ENCODE measurements at regions not wholly inside any gene's neighbourhood (a gene's known extent, or its start where the extent isn't known, plus 50 kb on each side); places are given as distances from the start of the nearest gene placed in this dataset.

DNA sequence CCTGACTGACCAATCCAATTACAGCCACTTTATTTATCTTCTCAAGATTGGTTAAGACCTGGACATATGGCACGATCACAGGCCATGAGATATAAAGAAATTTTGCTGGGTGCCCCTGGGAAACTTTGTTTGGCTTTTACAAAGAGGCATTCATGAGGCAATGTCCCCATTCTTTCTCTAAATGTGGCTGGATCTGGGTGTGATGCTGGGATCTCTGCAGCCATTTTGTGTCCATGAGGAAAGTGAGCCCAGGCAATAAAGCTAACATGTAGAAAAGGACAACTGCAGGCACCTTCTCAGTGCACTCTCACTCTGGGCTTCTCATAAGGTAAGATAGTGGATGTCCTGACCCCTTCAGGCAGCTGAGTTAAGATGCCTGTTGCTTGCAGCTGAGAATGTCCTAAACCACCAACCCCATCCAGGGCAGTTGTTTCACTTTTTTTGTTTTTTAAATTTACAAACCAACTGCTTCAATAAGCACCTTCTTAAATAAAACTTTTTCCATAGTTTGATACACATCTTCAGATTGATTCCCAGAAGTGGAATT, 372.3 kb downstream of the MIAT start:
- no peak for TF ChIP-seq EZH2 (IDR thresholded peaks at IDR 0.05; ENCODE audit: borderline replicate concordance, low read length)
- TF ChIP-seq, protein P1, sequence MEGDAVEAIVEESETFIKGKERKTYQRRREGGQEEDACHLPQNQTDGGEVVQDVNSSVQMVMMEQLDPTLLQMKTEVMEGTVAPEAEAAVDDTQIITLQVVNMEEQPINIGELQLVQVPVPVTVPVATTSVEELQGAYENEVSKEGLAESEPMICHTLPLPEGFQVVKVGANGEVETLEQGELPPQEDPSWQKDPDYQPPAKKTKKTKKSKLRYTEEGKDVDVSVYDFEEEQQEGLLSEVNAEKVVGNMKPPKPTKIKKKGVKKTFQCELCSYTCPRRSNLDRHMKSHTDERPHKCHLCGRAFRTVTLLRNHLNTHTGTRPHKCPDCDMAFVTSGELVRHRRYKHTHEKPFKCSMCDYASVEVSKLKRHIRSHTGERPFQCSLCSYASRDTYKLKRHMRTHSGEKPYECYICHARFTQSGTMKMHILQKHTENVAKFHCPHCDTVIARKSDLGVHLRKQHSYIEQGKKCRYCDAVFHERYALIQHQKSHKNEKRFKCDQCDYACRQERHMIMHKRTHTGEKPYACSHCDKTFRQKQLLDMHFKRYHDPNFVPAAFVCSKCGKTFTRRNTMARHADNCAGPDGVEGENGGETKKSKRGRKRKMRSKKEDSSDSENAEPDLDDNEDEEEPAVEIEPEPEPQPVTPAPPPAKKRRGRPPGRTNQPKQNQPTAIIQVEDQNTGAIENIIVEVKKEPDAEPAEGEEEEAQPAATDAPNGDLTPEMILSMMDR (IDR thresholded peaks at IDR 0.05; ENCODE audit: low read length), result no peak

All from OCI-LY1 (cell line).